Caco-2 (cell line): ENCODE measurements at regions not wholly inside any gene's neighbourhood (a gene's known extent, or its start where the extent isn't known, plus 50 kb on each side); places are given as distances from the start of the nearest gene placed in this dataset.

ENCODE experiments used
- BruUV-seq: library from RNA; stranded (reverse); fragments of 400-500 nt; replicated peaks from 2 replicates; lab custom pipeline; 2021; lab: Mats Ljungman, UMichigan
- CTCF ChIA-PET: fragments of 300-600 bp; sonication (Branson Sonifier 250); formaldehyde crosslinking; loops from one replicate; lab custom pipeline; 2022; ENCODE audit warnings: antibody characterized with exemption; lab: Charles Lee
- POLR2A ChIA-PET: fragments of 300-600 bp; sonication (Branson Sonifier 250); formaldehyde crosslinking; loops from one replicate; lab custom pipeline; 2022; ENCODE audit warnings: antibody characterized with exemption; lab: Charles Lee
- DNase-seq, 2 experiments: peaks; one replicate each; pipeline versions ENCODE4 v3.0.0 to v3.0.0-alpha.2; 2020 to 2022
- H3K27me3 ChIP-seq: replicated peaks from 2 replicates; pipeline ENCODE4 v1.6.0; 2011; ENCODE audit warnings: low read length; ENCODE audit not compliant: control insufficient read depth, insufficient read depth
- H3K36me3 ChIP-seq: 2 replicates; pipeline ENCODE4 v1.5.1; 2011; ENCODE audit warnings: low read length; ENCODE audit not compliant: control insufficient read depth, insufficient read depth
- H3K4me1 ChIP-seq: fragments of 250-450 bp; sonication (Bioruptor Pico); 2 replicates; pipeline ENCODE4 v1.5.1; 2020; ENCODE audit warnings: mild to moderate bottlenecking
- H3K4me3 ChIP-seq: 2 replicates; pipeline ENCODE4 v1.5.1; 2011; ENCODE audit warnings: low read depth, mild to moderate bottlenecking, control low read depth, low read length
- H3K9me3 ChIP-seq: fragments of 250-450 bp; sonication (Bioruptor Pico); 2 replicates; pipeline ENCODE4 v1.5.1; 2020; ENCODE audit warnings: mild to moderate bottlenecking, moderate library complexity
- H3K27ac Mint-ChIP-seq: one replicate; pipeline ENCODE4 v1.8.0; 2022; ENCODE audit warnings: mixed read lengths; ENCODE audit not compliant: unreplicated experiment
- H3K27me3 Mint-ChIP-seq: one replicate; pipeline ENCODE4 v1.8.0; 2022; ENCODE audit warnings: mixed read lengths; ENCODE audit not compliant: insufficient read depth, unreplicated experiment
- H3K36me3 Mint-ChIP-seq: one replicate; pipeline ENCODE4 v1.8.0; 2022; ENCODE audit warnings: mild to moderate bottlenecking, mixed read lengths; ENCODE audit not compliant: insufficient read depth, unreplicated experiment
- H3K4me1 Mint-ChIP-seq: one replicate; pipeline ENCODE4 v1.8.0; 2022; ENCODE audit warnings: low read depth, mixed read lengths; ENCODE audit not compliant: unreplicated experiment
- H3K4me3 Mint-ChIP-seq: one replicate; pipeline ENCODE4 v1.8.0; 2022; ENCODE audit warnings: mild to moderate bottlenecking, moderate library complexity, mixed read lengths; ENCODE audit not compliant: unreplicated experiment
- H3K9me3 Mint-ChIP-seq: one replicate; pipeline ENCODE4 v1.8.0; 2022; ENCODE audit warnings: mixed read lengths; ENCODE audit not compliant: unreplicated experiment
- CTCF ChIP-seq, 2 experiments: fragments of 200-600 bp in 1 of 2; IDR thresholded peaks; 1 replicate in 1 of 2; 2 replicates in 1 of 2; pipeline versions ENCODE4 v1.5.1 to v1.8.0; 2011 to 2022; ENCODE audit warnings: antibody characterized with exemption in 1 of 2, control low read depth in 1 of 2, inconsistent platforms in 1 of 2, low read depth in 1 of 2, low read length in 1 of 2, mild to moderate bottlenecking in 1 of 2, moderate library complexity in 1 of 2; ENCODE audit not compliant: insufficient read depth in 1 of 2, severe bottlenecking in 1 of 2, unreplicated experiment in 1 of 2
- intact Hi-C: fragments of 100-400 bp; cut with micrococcal nuclease; formaldehyde crosslinking; loops from one replicate; pipeline ENCODE4 v1.10.0; 2022; ENCODE audit not compliant: unreplicated experiment

GRCh38 chr2:6704077-6704476, 161.6 kb downstream of the CMPK2 start:
- H3K4me1 Mint-ChIP-seq, result no peaks in the 10 kb centered on the region
- no peak for DNase-seq
- no peak overlapping the region for H3K4me3 Mint-ChIP-seq
- no TSS peak for BruUV-seq
- Histone ChIP-seq H3K9me3 (peaks cover 9% of the 10 kb centered on the region), H3K4me3 (no peak overlapping the region), H3K27me3 (no peaks in the 10 kb centered on the region), H3K4me1 (no peaks in the 10 kb centered on the region), H3K36me3 (no peaks in the 10 kb centered on the region)
- ChIA-PET CTCF (no interaction called here), POLR2A (no interaction called here)
- peaks cover 31% of the 10 kb centered on the region for H3K9me3 Mint-ChIP-seq
- intact Hi-C loops, result no loop called here
- H3K36me3 Mint-ChIP-seq, result no peaks in the 10 kb centered on the region
- H3K27me3 Mint-ChIP-seq, result no peaks in the 10 kb centered on the region
- no peak overlapping the region for H3K27ac Mint-ChIP-seq
- no peak for TF ChIP-seq CTCF (IDR thresholded peaks at IDR 0.05; ENCODE audit: insufficient read depth in 1 of 2, low read depth in 1 of 2, low read length in 1 of 2, severe bottlenecking in 1 of 2, unreplicated experiment in 1 of 2)

- no peaks in the 10 kb centered on the region for H3K27me3 ChIP-seq
- Mint-ChIP-seq H3K27me3 (peaks cover 2% of the 10 kb centered on the region), H3K9me3 (no peaks in the 10 kb centered on the region), H3K36me3 (no peaks in the 10 kb centered on the region), H3K4me1 (no peaks in the 10 kb centered on the region), H3K4me3 (no peak overlapping the region), H3K27ac (no peak overlapping the region)
- DNase-seq, result no peak
- ChIA-PET POLR2A (no interaction called here), CTCF (no interaction called here)
- TF ChIP-seq CTCF (IDR thresholded peaks at IDR 0.05; ENCODE audit: insufficient read depth in 1 of 2, low read depth in 1 of 2, low read length in 1 of 2, severe bottlenecking in 1 of 2, unreplicated experiment in 1 of 2), result no peak
- BruUV-seq, result no TSS peak
- H3K4me1 ChIP-seq, result no peaks in the 10 kb centered on the region
- no peak overlapping the region for H3K4me3 ChIP-seq
- no peaks in the 10 kb centered on the region for H3K36me3 ChIP-seq
- H3K9me3 ChIP-seq, result 0 out of 2 replicates have a peak, but pooled peaks cover 3% of the 10 kb centered on the region
- intact Hi-C loops, result no loop called here
These were observed 144.3 kb downstream of the CMPK2 start for GRCh38 chr2:6721395-6721794.

GRCh38 chr2:6722574-6722973, 143.1 kb downstream of the CMPK2 start:
- CTCF ChIA-PET, result no interaction called here

More at GRCh38 chr2:6722574-6722973, 143.1 kb downstream of the CMPK2 start:
- intact Hi-C loops, result no loop called here
- Histone ChIP-seq H3K4me1 (no peaks in the 10 kb centered on the region), H3K27me3 (no peaks in the 10 kb centered on the region), H3K4me3 (no peak overlapping the region), H3K36me3 (no peaks in the 10 kb centered on the region), H3K9me3 (no peaks in the 10 kb centered on the region)
- POLR2A ChIA-PET, result no interaction called here
- Mint-ChIP-seq H3K4me1 (no peaks in the 10 kb centered on the region), H3K27ac (no peak overlapping the region), H3K9me3 (no peaks in the 10 kb centered on the region), H3K36me3 (no peaks in the 10 kb centered on the region), H3K4me3 (no peak overlapping the region), H3K27me3 (peaks cover 9% of the 10 kb centered on the region)
- no TSS peak for BruUV-seq
- no peak for TF ChIP-seq CTCF (IDR thresholded peaks at IDR 0.05; ENCODE audit: insufficient read depth in 1 of 2, low read depth in 1 of 2, low read length in 1 of 2, severe bottlenecking in 1 of 2, unreplicated experiment in 1 of 2)
- DNase-seq, result no peak
